Gastroesophageal sphincter (tissue), 3 donors: ENCODE measurements at regions not wholly inside any gene's neighbourhood (a gene's known extent, or its start where the extent isn't known, plus 50 kb on each side); places are given as distances from the start of the nearest gene placed in this dataset.

Experiments
- EP300 ChIP-seq: sonication (generic); formaldehyde crosslinking; IDR thresholded peaks from one replicate; pipeline ENCODE4 v1.6.1; 2017; ENCODE audit warnings: antibody characterized with exemption, mild to moderate bottlenecking
- POLR2A ChIP-seq, 2 donors: fragments of 450-650 bp; IDR thresholded peaks; one replicate each; pipeline ENCODE4 v1.6.1; 2017; ENCODE audit warnings: antibody characterized with exemption in 2 of 2, mild to moderate bottlenecking in 2 of 2, moderate library complexity in 1 of 2
- POLR2AphosphoS5 ChIP-seq: sonication (generic); formaldehyde crosslinking; IDR thresholded peaks from one replicate; pipeline ENCODE4 v1.6.1; 2017; ENCODE audit warnings: antibody characterized with exemption
- TF ChIP-seq, protein P1 (sequence below), 4 experiments: fragments of 200-600 bp in 2 of 4; fragments of 450-650 bp in 2 of 4; sonication (generic) in 1 of 4; IDR thresholded peaks; one replicate each; pipeline ENCODE4 v1.5.1; 2017 to 2019; ENCODE audit warnings: antibody characterized with exemption in 4 of 4, mild to moderate bottlenecking in 2 of 4, moderate library complexity in 2 of 4

GRCh38 chr3:95798628-95799027, 1015.8 kb upstream of the EPHA6 start:
- TF ChIP-seq, protein P1, sequence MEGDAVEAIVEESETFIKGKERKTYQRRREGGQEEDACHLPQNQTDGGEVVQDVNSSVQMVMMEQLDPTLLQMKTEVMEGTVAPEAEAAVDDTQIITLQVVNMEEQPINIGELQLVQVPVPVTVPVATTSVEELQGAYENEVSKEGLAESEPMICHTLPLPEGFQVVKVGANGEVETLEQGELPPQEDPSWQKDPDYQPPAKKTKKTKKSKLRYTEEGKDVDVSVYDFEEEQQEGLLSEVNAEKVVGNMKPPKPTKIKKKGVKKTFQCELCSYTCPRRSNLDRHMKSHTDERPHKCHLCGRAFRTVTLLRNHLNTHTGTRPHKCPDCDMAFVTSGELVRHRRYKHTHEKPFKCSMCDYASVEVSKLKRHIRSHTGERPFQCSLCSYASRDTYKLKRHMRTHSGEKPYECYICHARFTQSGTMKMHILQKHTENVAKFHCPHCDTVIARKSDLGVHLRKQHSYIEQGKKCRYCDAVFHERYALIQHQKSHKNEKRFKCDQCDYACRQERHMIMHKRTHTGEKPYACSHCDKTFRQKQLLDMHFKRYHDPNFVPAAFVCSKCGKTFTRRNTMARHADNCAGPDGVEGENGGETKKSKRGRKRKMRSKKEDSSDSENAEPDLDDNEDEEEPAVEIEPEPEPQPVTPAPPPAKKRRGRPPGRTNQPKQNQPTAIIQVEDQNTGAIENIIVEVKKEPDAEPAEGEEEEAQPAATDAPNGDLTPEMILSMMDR (IDR thresholded peaks at IDR 0.05) = no peak
- no peak for TF ChIP-seq EP300
- TF ChIP-seq POLR2AphosphoS5 = no peak
- TF ChIP-seq POLR2A (IDR thresholded peaks at IDR 0.05) = no peak
